Retina (tissue), 1 donor: ENCODE measurements at regions not wholly inside any gene's neighbourhood (a gene's known extent, or its start where the extent isn't known, plus 50 kb on each side); places are given as distances from the start of the nearest gene placed in this dataset.

Experiments used
- DNase-seq: peaks from one replicate; pipeline ENCODE4 v3.0.0-alpha.2; 2016

DNA sequence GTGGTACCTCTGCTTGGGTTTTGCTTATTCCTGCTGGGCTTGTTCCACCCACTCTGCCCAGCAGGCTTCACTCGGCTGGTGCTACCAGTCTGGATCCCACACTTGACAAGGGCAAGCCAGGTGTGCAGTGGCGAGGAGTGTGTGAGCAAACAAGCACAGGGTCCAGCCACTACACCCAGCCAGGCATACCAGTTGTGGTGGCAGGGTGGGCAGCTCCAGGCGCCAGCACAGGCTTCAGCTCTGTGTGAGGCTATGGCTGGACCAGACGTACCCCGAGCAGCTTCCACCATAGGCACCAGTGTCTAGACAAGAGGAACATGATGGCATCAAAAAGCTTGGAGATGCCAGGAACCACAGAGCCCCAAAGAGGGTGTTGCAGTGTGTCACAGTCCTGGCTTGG, 93.1 kb upstream of the GALNT5 start:
- no peak for DNase-seq

DNA sequence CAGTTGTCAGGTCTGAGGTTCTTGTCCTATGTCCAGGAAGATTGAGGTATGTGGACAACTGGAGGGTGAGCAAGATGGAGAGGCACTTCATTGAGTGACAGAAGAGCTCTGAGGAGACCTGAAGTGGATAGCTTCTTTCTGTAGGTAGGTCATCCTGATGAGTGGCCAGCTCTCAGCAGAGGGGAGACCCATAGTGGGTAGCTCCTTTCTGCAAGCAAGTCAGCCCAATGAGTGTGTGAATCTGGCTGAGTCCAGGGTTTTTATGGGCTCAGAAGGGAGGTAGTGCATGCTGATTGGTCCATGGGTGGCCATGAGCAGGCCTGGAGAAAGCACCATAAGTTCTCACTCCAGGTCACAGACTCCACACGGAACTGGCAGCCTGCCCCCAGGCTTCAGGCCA, 92.6 kb upstream of the GALNT5 start:
- DNase-seq = no peak

GRCh38 chr2:157168501-157168900, 89.0 kb upstream of the GALNT5 start:
- DNase-seq = no peak

GRCh38 chr2:157169889-157170288, 87.6 kb upstream of the GALNT5 start:
- no peak for DNase-seq

GRCh38 chr2:157170299-157170698, 87.2 kb upstream of the GALNT5 start:
- no peak for DNase-seq

DNA sequence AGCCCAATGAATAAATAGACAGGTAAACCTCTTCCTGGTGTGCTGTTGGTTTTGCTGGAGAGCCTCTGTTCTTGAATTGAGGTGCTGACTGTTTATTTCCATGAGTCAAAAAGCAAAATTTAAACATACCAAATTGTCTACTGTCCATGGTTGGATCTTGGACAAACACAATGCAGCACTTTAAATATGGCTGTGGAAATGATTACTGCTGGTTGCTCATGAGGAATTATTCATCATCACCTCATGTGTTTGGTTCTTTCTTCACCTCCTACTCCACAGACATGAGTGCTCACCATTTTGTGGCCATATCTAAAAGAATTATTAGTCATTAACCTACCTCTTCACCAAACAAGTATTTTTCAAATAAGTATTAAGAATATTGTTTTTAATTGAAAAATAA, 85.3 kb upstream of the GALNT5 start:
- no peak for DNase-seq

DNA sequence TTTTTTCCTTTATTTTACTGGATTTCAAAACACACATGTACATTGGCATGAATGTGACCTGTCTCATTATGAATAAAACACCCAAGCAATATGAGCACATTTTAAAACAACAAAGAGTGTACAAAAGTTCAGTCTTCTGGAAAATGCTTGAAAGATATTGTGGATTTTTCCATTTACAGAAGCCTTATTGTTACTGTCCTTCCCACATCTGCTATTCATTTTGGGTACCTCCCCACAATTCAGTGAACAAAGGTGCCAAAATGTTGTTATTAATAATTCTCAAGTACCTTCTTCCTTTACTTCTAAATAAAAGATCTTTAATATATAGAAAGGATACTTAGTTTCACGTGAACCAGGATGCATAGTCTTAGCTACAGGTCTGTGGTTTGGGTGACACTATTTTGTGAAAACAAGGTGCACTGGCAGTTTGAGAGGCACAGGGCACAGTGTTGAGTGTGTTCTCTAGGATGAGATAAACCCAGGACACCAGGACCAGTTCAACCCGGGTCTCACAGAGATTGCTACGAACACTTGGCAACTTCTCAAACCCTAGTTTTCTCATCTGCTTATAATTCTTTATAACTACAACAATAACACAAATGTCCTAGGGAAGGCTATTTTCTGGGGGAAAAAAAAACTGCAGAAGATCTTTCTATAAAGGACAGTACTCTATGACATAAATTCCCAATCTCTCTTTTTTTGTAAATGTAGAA, 84.5 kb upstream of the GALNT5 start:
- no peak for DNase-seq

DNA sequence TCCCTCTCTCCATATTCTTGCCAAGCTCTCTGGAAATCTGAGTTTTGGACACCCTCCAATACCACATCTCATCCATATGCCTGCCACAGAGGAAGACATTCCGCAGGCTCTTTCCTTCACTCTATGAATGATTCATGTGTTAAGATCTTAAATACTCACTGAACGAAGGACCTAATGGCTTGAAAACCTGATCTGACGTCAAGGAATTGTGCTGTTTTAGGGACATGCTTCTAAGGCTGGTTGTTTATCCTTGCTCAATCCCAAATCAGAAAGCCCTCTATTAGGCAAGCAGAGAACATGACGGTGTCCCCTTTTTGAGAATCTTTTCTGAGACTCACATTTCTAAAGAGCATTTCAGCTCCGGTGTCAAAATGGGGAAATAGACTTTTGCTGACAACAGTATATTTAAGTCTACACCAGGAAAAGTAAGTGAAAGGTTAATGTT, 83.7 kb upstream of the GALNT5 start:
- no peak for DNase-seq

DNA sequence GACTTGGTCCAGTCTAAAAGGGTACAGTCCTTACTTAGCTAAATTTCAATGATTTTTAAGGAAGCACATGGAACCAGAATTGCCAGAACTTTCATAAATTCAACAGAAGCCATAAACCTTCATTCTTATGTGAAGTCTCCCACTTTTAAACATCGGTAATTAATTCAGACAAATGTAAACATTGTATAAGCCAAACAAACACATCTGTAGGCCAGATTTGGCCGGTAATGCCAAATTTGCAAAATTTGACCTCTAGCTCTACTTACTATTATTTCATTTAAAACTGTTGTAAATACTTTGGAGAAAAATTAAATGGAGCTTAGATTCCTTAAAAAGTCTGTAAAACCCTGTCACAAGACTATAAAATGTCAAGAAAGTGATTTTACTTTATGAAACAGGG, 83.2 kb upstream of the GALNT5 start:
- no peak for DNase-seq

GRCh38 chr2:157176602-157177001, 80.9 kb upstream of the GALNT5 start:
- DNase-seq = no peak

DNA sequence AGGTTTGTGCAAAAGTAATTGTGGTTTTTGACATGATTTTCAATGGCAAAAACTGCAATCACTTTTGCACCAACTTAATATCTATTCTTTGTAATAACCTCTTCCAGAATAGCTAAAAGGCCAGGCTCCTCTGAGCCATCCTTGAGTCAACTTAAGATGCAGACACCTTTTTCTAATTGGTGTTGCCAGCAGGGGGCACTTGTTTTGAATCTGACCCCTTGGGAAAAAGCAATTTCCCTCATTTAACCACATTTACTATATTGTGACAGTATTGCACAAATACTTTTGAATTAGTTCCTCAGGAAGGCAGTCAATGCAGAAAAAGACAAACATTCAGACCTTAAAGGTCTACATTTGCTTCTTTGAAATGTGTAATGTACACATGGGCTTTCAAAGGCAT, 78.6 kb upstream of the GALNT5 start:
- DNase-seq = no peak

- DNase-seq = no peak
Observed at GRCh38 chr2:157179324-157180105, 78.0 kb upstream of the GALNT5 start.

DNA sequence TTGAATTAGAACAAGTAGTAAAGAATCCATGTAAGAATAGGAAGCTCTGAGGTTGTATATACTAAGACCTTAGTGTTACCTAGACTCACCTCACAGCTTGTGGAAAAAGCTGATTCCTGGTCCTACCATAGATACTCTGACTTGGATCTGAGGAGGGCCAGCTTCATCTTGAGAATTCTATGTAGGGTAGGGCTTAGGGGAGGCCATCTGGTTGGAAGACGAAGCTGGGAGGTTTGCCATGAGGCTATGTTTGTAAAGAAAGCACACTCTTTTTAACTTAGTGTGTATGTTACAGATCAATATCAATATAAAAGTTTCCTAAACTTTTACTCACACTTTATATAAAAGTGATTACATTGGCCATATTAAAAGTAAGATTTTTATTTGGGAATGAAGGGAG, 77.1 kb upstream of the GALNT5 start:
- no peak for DNase-seq

DNA sequence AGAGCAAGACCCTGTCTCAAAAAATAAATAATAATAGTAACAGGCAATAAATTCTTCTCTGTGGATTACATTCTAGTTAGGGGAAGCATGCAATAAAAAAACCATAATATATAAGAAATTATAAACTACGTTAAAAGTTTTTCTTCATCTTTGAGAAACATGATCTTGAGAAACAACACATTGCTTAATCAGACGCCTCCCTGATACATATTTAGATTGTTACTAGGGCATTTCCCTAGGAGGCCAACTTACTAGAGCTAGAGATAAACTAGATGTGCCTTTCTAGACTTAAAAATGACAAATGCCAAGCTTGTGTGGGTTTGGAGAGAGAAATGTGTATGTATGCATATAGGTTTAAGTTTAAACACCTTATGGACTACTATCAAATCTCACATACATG, 76.3 kb upstream of the GALNT5 start:
- DNase-seq = no peak

GRCh38 chr2:157182204-157182709, 75.2 kb upstream of the GALNT5 start:
- no peak for DNase-seq

GRCh38 chr2:157182834-157183396, 74.6 kb upstream of the GALNT5 start:
- DNase-seq = no peak

GRCh38 chr2:157184161-157184895, 73.2 kb upstream of the GALNT5 start:
- DNase-seq = no peak

DNA sequence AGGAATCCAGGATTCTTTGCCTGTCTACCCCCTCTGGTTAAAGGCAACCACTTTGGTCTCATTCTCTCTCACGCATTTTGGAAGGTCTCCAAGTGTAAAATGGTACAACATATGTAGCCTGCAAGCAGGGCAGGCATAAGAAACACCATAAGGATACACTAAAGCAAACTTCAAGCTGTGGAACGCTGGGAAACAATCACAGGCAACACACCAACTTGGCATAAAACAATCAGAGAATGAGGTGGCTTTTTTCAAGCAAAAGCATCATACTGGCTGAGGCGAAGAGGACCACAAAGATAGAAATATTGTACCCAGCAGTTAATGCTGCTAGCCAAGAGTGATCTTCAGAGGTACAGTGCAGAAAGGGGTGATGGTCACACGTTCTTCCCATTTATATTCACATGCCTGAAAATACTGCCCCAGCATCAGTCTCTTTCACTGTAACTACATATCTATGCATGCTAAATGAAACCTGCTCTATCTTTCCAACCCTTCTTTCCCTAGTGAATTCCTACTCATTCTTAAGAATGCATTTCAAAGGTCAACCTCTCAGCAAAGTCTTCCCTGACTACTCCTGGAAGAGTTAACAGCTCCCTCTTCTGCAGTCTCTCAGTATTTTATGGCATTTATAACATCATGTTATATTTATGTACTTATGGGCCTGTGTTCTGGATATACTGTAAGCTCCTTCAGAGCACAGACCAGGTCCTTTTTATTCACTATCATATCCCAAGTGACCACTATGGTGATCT, 71.9 kb upstream of the GALNT5 start:
- no peak for DNase-seq

DNA sequence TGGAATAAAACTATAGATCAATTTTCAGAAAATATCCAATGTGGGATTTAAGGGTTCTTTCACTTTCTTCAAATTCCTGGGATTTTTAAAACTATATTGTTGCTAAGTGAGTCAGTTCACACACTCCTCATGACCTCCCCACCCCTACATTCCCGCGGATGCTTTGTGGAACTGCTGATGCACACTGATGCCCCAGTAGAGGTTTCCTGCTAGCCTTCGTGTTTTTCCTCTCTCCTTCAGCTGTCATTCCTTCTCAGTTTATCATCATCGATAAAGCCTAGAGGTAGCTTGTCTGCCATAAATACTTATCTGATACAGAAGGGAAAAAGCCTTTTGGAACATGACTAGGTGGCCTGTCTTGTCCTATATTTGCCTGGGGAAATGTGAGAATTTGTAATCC, 67.4 kb upstream of the GALNT5 start:
- no peak for DNase-seq

DNA sequence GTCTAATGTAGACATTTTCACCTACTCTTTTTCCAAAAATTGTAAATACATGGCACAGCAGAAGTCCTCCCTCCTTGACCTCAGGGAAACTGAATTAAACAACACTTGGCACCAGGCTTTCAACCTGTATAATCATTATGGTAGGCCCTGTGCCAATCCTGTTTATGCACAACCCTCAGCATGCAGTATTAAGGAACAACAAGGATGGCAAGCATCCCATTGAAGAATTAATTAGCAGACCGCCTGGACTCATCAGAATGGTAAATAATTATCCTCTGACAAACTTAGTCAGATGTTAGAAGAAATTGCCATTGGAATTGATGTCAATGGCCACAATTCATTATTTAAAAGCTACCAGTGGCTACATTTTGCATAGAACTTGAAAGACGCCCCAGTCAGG, 66.3 kb upstream of the GALNT5 start:
- DNase-seq = no peak

- DNase-seq = no peak
Observed at GRCh38 chr2:157192445-157193423, 64.8 kb upstream of the GALNT5 start.
